Keratinocyte (primary cell): ENCODE measurements at regions not wholly inside any gene's neighbourhood (a gene's known extent, or its start where the extent isn't known, plus 50 kb on each side); places are given as distances from the start of the nearest gene placed in this dataset.

Experiments
- DNase-seq: peaks from one replicate; pipeline ENCODE4 v3.0.0-alpha.2; 2011; ENCODE audit warnings: low read depth, missing footprints, low spot score
- FAIRE-seq: peaks from 2 replicates; lab custom pipeline; 2011; peaks lifted over from hg19 to GRCh38; lab: Jason Lieb, UNC
- H2AFZ ChIP-seq: 2 replicates; pipeline ENCODE4 v1.6.0; 2012; ENCODE audit warnings: low read length, control low read depth, inconsistent platforms; ENCODE audit not compliant: control insufficient read depth
- H3K27ac ChIP-seq: 2 replicates; pipeline ENCODE4 v1.5.1; 2011; ENCODE audit warnings: low read length; ENCODE audit not compliant: control insufficient read depth, insufficient read depth
- H3K27me3 ChIP-seq: 3 replicates; pipeline ENCODE4 v1.6.0; 2011; ENCODE audit warnings: low read length; ENCODE audit not compliant: control insufficient read depth, insufficient read depth; ENCODE audit errors: extremely low read depth
- H3K36me3 ChIP-seq, 2 experiments: 2 replicates in 1 of 2; 3 replicates in 1 of 2; pipeline ENCODE4 v1.5.1; 2011; ENCODE audit warnings: low read length in 2 of 2, mild to moderate bottlenecking in 1 of 2; ENCODE audit not compliant: control insufficient read depth in 2 of 2, insufficient read depth in 2 of 2; ENCODE audit errors: extremely low read depth in 1 of 2
- H3K4me1 ChIP-seq: 3 replicates; pipeline ENCODE4 v1.5.1; 2011; ENCODE audit warnings: low read length; ENCODE audit not compliant: control insufficient read depth, insufficient read depth; ENCODE audit errors: extremely low read depth
- H3K4me2 ChIP-seq: 3 replicates; pipeline ENCODE4 v1.6.0; 2011; ENCODE audit warnings: low read depth, low read length; ENCODE audit not compliant: control insufficient read depth, insufficient read depth; ENCODE audit errors: extremely low read depth
- H3K4me3 ChIP-seq, 3 experiments: fragments of 200-600 bp in 1 of 3; sonication (generic) in 1 of 3; 2 replicates in 2 of 3; 3 replicates in 1 of 3; pipeline ENCODE4 v1.5.1; 2011 to 2016; ENCODE audit warnings: low read length in 3 of 3, mild to moderate bottlenecking in 3 of 3, control low read depth in 2 of 3, inconsistent platforms in 1 of 3, low read depth in 1 of 3, mixed read lengths in 1 of 3, mixed run types in 1 of 3, moderate library complexity in 1 of 3; ENCODE audit not compliant: control insufficient read depth in 2 of 3, insufficient read depth in 2 of 3; ENCODE audit errors: extremely low read depth in 1 of 3
- H3K79me2 ChIP-seq: 2 replicates; pipeline ENCODE4 v1.6.0; 2012; ENCODE audit warnings: low read length; ENCODE audit not compliant: control insufficient read depth, insufficient read depth
- H3K9ac ChIP-seq: 3 replicates; pipeline ENCODE4 v1.6.0; 2011; ENCODE audit warnings: low read length; ENCODE audit not compliant: control insufficient read depth, insufficient read depth; ENCODE audit errors: extremely low read depth
- H3K9me1 ChIP-seq: 3 replicates; pipeline ENCODE4 v1.6.0; 2011; ENCODE audit warnings: low read length; ENCODE audit not compliant: control insufficient read depth, insufficient read depth; ENCODE audit errors: extremely low read depth
- H3K9me3 ChIP-seq: 2 replicates; pipeline ENCODE4 v1.5.1; 2012; ENCODE audit warnings: low read depth, low read length; ENCODE audit not compliant: control insufficient read depth
- H4K20me1 ChIP-seq: 3 replicates; pipeline ENCODE4 v1.6.0; 2011; ENCODE audit warnings: low read length; ENCODE audit not compliant: control insufficient read depth, insufficient read depth; ENCODE audit errors: extremely low read depth
- CTCF ChIP-seq, 3 experiments: IDR thresholded peaks in 1 of 3; conservative IDR thresholded peaks in 1 of 3; optimal IDR thresholded peaks in 1 of 3; 2 replicates in 2 of 3; 3 replicates in 1 of 3; pipeline versions ENCODE3 to v1.5.1; 2011; ENCODE audit warnings: low read length in 3 of 3, mild to moderate bottlenecking in 3 of 3, moderate library complexity in 2 of 3, control low read depth in 1 of 3, inconsistent platforms in 1 of 3; ENCODE audit not compliant: insufficient read depth in 2 of 3; ENCODE audit errors: extremely low read depth in 1 of 3
- EZH2 ChIP-seq: IDR thresholded peaks from one replicate; pipeline ENCODE4 v1.6.1; 2012; ENCODE audit warnings: inconsistent platforms, mild to moderate bottlenecking, low read length, moderate library complexity
- dilution Hi-C: fragments of 300-500 bp; cut with MboI; formaldehyde crosslinking; loops from one replicate; pipeline ENCODE4 v1.7.0; 2020; ENCODE audit warnings: low sequenced_read_pairs; ENCODE audit not compliant: extremely low pct_ligation_motif_present

DNA sequence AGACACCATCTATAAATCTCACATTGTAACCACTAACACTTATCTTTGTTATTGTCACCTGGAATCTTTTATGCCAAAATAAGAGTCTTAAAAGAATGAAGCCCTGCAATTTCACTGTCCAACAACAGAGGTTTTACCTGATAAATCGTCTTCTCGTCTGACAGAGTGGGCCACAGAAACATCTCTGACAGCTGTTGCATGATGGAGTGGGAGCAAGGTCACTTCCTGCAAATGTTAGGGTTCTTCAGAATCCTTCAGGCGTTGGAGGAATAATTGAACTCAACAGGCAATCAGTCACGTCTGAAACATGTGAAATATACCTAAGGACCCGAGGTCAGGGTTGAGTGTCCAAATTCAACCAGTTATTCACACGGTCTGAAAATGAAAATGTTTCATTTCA is 353.6 kb downstream of the TRIML1 start:
- Histone ChIP-seq H3K4me3 (no peak overlapping the region), H3K79me2 (no peaks in the 10 kb centered on the region), H2AFZ (no peak overlapping the region), H3K4me2 (no peak overlapping the region), H3K27me3 (no peaks in the 10 kb centered on the region), H3K9me1 (no peaks in the 10 kb centered on the region), H3K4me1 (no peaks in the 10 kb centered on the region), H3K9ac (no peak overlapping the region), H3K27ac (no peak overlapping the region), H3K36me3 (no peaks in the 10 kb centered on the region), H3K9me3 (no peaks in the 10 kb centered on the region), H4K20me1 (no peaks in the 10 kb centered on the region)
- TF ChIP-seq CTCF (optimal IDR thresholded peaks at IDR 0.05 in 1 of 3, IDR thresholded peaks at IDR 0.05 in 1 of 3, conservative IDR thresholded peaks at IDR 0.05 in 1 of 3; ENCODE audit: extremely low read depth in 1 of 3, insufficient read depth in 2 of 3, low read length in 3 of 3) (no peak), EZH2 (no peak)
- FAIRE-seq = no peak
- dilution Hi-C loops = no loop called here
- no peak for DNase-seq

DNA sequence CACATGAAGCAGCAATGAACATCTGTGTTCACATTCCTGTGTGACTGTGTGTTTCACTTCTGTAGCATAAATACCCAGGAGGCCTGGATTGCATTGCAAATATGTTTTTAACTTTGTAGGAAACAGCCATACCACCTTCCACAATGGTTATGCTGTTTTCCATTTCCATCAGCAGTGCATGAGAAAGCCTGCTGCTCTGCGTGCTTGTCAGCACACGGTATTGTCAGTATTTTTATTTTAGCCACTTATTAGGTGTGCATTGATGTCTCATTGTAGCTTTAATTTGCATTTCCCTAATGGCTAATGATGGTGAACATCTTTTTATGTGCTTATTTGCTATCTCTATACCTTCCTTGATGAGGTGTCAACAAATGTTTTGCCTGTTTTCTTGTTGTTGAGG is 355.9 kb downstream of the TRIML1 start:
- FAIRE-seq (no peak), DNase-seq (no peak)
- Histone ChIP-seq H4K20me1 (no peaks in the 10 kb centered on the region), H3K9ac (no peak overlapping the region), H3K27me3 (no peaks in the 10 kb centered on the region), H3K36me3 (no peaks in the 10 kb centered on the region), H3K4me1 (no peaks in the 10 kb centered on the region), H3K27ac (no peak overlapping the region), H3K9me1 (no peaks in the 10 kb centered on the region), H3K4me3 (no peak overlapping the region), H3K9me3 (no peaks in the 10 kb centered on the region), H3K4me2 (no peak overlapping the region), H2AFZ (no peak overlapping the region), H3K79me2 (no peaks in the 10 kb centered on the region)
- TF ChIP-seq EZH2 = no peak
- TF ChIP-seq CTCF (optimal IDR thresholded peaks at IDR 0.05 in 1 of 3, IDR thresholded peaks at IDR 0.05 in 1 of 3, conservative IDR thresholded peaks at IDR 0.05 in 1 of 3; ENCODE audit: extremely low read depth in 1 of 3, insufficient read depth in 2 of 3, low read length in 3 of 3) = no peak
- dilution Hi-C loops = no loop called here
